ENCODE measurements at regions not wholly inside any gene's neighbourhood (a gene's known extent, or its start where the extent isn't known, plus 50 kb on each side); places are given as distances from the start of the nearest gene placed in this dataset.

DNA sequence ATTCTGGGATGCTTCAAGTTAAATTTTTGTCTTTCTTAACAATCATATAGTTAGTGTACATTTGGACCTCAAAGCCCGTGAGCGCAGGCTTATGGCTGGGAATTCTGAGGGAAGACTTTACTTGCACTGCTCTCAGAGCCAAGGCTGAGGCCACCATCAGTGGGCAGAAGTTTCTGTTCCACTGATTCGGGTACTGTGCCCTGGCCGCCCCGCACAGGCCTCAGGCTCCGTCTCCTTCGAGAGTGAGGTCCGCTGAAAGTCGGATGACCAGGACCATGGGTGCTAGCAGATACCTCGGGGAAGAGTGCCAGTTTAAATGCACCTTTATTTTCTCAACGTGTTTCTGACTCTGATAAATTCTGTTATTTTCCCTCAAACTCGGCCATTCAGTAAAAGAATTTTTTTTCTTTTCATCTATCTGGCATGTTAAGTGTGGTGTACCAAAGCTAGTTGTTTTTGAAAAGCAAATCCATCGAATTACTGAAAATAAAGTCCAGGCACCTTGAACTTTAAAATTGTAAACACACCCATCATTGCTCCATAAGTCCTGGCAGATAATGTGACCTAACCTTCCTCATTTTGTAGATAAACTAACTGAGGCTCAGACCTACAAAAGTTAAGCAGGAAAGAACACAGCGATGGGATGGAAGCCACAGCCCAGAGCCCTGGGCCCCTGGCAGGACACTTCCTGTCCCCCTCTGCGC lies 126.7 kb downstream of the SOX1 start:
- Histone ChIP-seq H3K4me1 (ENCODE audit: insufficient read depth, low read length) (no peaks in the 10 kb centered on the region), H3K27ac (ENCODE audit: low read depth, low read length) (no peak overlapping the region), H3K9me3 (ENCODE audit: control insufficient read depth in 1 of 2, low read length in 2 of 2) (no peaks in the 10 kb centered on the region), H3K27me3 (ENCODE audit: insufficient read depth, low read length) (no peaks in the 10 kb centered on the region), H3K4me3 (ENCODE audit: low read length in 2 of 2) (no peak overlapping the region), H3K36me3 (ENCODE audit: insufficient read depth, low read length) (no peaks in the 10 kb centered on the region)
- CTCF ChIA-PET (ENCODE audit: partially characterized antibody), result no interaction called here
- no peak for DNase-seq
- Mint-ChIP-seq H3K9me3 (peaks cover 0 to 10% (median 4%) of the 10 kb centered on the region in 8 donors), H3K4me1 (no peaks in the 10 kb centered on the region), H3K4me3 (no peak overlapping the region), H3K36me3 (no peaks in the 10 kb centered on the region), H3K27me3 (no peaks in the 10 kb centered on the region), H3K27ac (no peak overlapping the region)
- POLR2A ChIA-PET (ENCODE audit: partially characterized antibody), result no interaction called here
- intact Hi-C loops (cut with micrococcal nuclease), result no loop called here

- H3K9me3 ChIP-seq (ENCODE audit: control insufficient read depth in 1 of 2, low read length in 2 of 2), result no peaks in the 10 kb centered on the region
- no peaks in the 10 kb centered on the region for H3K4me1 Mint-ChIP-seq
- no peak overlapping the region for H3K4me3 ChIP-seq (ENCODE audit: low read length in 2 of 2)
- no peak for DNase-seq
- H3K4me1 ChIP-seq (ENCODE audit: insufficient read depth, low read length), result no peaks in the 10 kb centered on the region
- peak overlapping the region in 1 of 7 donors; percentile 48 for H3K27ac Mint-ChIP-seq
- H3K27ac ChIP-seq (ENCODE audit: low read depth, low read length), result no peak overlapping the region
- no peaks in the 10 kb centered on the region for H3K36me3 ChIP-seq (ENCODE audit: insufficient read depth, low read length)
- peaks cover 0 to 10% (median 4%) of the 10 kb centered on the region in 8 donors for H3K9me3 Mint-ChIP-seq
- H3K36me3 Mint-ChIP-seq, result no peaks in the 10 kb centered on the region
- ChIA-PET POLR2A (ENCODE audit: partially characterized antibody) (no interaction called here), CTCF (ENCODE audit: partially characterized antibody) (no interaction called here)
- intact Hi-C loops (cut with micrococcal nuclease), result no loop called here
- H3K4me3 Mint-ChIP-seq, result no peak overlapping the region
- no peaks in the 10 kb centered on the region for H3K27me3 ChIP-seq (ENCODE audit: insufficient read depth, low read length)
- H3K27me3 Mint-ChIP-seq, result peaks cover 0 to 1% of the 10 kb centered on the region in 2 donors
Measured at GRCh38 chr13:112194167-112194530, 127.2 kb downstream of the SOX1 start.

GRCh38 chr13:112194579-112194978 lies 127.6 kb downstream of the SOX1 start:
- POLR2A ChIA-PET (ENCODE audit: partially characterized antibody), result no interaction called here
- H3K27me3 Mint-ChIP-seq, result peaks cover 0 to 1% of the 10 kb centered on the region in 2 donors
- H3K27ac Mint-ChIP-seq, result no peak overlapping the region
- Histone ChIP-seq H3K27me3 (ENCODE audit: insufficient read depth, low read length) (no peaks in the 10 kb centered on the region), H3K27ac (ENCODE audit: low read depth, low read length) (no peak overlapping the region), H3K9me3 (ENCODE audit: control insufficient read depth in 1 of 2, low read length in 2 of 2) (no peaks in the 10 kb centered on the region), H3K4me3 (ENCODE audit: low read length in 2 of 2) (no peak overlapping the region), H3K36me3 (ENCODE audit: insufficient read depth, low read length) (no peaks in the 10 kb centered on the region), H3K4me1 (ENCODE audit: insufficient read depth, low read length) (no peaks in the 10 kb centered on the region)
- H3K4me1 Mint-ChIP-seq, result no peaks in the 10 kb centered on the region
- peaks cover 0 to 10% (median 4%) of the 10 kb centered on the region in 8 donors for H3K9me3 Mint-ChIP-seq
- CTCF ChIA-PET (ENCODE audit: partially characterized antibody), result no interaction called here
- H3K36me3 Mint-ChIP-seq, result no peaks in the 10 kb centered on the region
- no peak overlapping the region for H3K4me3 Mint-ChIP-seq
- intact Hi-C loops (cut with micrococcal nuclease), result no loop called here
- DNase-seq, result no peak

GRCh38 chr13:112198396-112199010 lies 131.6 kb downstream of the SOX1 start:
- no peaks in the 10 kb centered on the region for H3K36me3 ChIP-seq (ENCODE audit: insufficient read depth, low read length)
- no peaks in the 10 kb centered on the region for H3K9me3 ChIP-seq (ENCODE audit: control insufficient read depth in 1 of 2, low read length in 2 of 2)
- Mint-ChIP-seq H3K27ac (no peak overlapping the region), H3K27me3 (peaks cover 3 to 7% of the 10 kb centered on the region in 2 donors), H3K36me3 (no peaks in the 10 kb centered on the region), H3K9me3 (peaks cover 0 to 2% (median 0%) of the 10 kb centered on the region in 8 donors), H3K4me3 (no peak overlapping the region), H3K4me1 (no peaks in the 10 kb centered on the region)
- intact Hi-C loops (cut with micrococcal nuclease), result no loop called here
- ChIA-PET POLR2A (ENCODE audit: partially characterized antibody) (no interaction called here), CTCF (ENCODE audit: partially characterized antibody) (no interaction called here)
- no peaks in the 10 kb centered on the region for H3K27me3 ChIP-seq (ENCODE audit: insufficient read depth, low read length)
- DNase-seq, result no peak
- no peaks in the 10 kb centered on the region for H3K4me1 ChIP-seq (ENCODE audit: insufficient read depth, low read length)
- H3K4me3 ChIP-seq (ENCODE audit: low read length in 2 of 2), result no peak overlapping the region
- H3K27ac ChIP-seq (ENCODE audit: low read depth, low read length), result no peak overlapping the region

DNA sequence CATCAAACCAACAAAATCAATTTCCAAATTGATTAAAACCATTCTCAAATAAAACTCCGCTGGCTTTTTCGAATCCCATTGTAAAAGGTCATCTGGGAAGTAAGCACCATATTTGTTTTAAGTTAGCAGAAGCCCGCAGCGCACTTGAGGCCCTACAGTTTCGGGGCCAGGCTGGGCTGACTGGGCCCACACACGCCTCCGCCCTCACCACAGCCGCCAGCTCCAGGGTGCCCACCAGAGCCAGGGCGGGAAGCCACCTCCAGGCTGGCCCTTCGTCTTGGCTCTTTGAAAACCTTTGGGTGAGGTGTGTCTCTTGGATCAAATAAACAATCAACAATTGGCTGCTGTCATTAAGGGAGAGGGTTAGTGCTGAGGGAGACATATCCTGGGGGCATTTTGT lies 133.3 kb downstream of the SOX1 start:
- Mint-ChIP-seq H3K36me3 (no peaks in the 10 kb centered on the region), H3K4me3 (no peak overlapping the region), H3K9me3 (peaks cover 0 to 2% (median 0%) of the 10 kb centered on the region in 8 donors), H3K4me1 (peaks cover 1 to 5% (median 3%) of the 10 kb centered on the region in 4 donors), H3K27ac (no peak overlapping the region), H3K27me3 (peaks cover 18 to 22% of the 10 kb centered on the region in 2 donors)
- Histone ChIP-seq H3K27ac (ENCODE audit: low read depth, low read length) (no peak overlapping the region), H3K36me3 (ENCODE audit: insufficient read depth, low read length) (no peaks in the 10 kb centered on the region), H3K27me3 (ENCODE audit: insufficient read depth, low read length) (no peaks in the 10 kb centered on the region), H3K9me3 (ENCODE audit: control insufficient read depth in 1 of 2, low read length in 2 of 2) (no peaks in the 10 kb centered on the region), H3K4me1 (ENCODE audit: insufficient read depth, low read length) (no peaks in the 10 kb centered on the region), H3K4me3 (ENCODE audit: low read length in 2 of 2) (no peak overlapping the region)
- ChIA-PET CTCF (ENCODE audit: partially characterized antibody) (no interaction called here), POLR2A (ENCODE audit: partially characterized antibody) (no interaction called here)
- DNase-seq, result no peak
- intact Hi-C loops (cut with micrococcal nuclease), result no loop called here

GRCh38 chr13:112202266-112202665 lies 135.3 kb downstream of the SOX1 start:
- Mint-ChIP-seq H3K27ac (no peak overlapping the region), H3K27me3 (peaks cover 22 to 28% of the 10 kb centered on the region in 2 donors), H3K9me3 (peaks cover 0 to 1% (median 0%) of the 10 kb centered on the region in 8 donors), H3K4me1 (peaks cover 1 to 9% (median 4%) of the 10 kb centered on the region in 4 donors), H3K4me3 (no peak overlapping the region), H3K36me3 (no peaks in the 10 kb centered on the region)
- intact Hi-C loops (cut with micrococcal nuclease), result no loop called here
- ChIA-PET CTCF (ENCODE audit: partially characterized antibody) (no interaction called here), POLR2A (ENCODE audit: partially characterized antibody) (no interaction called here)
- H3K27ac ChIP-seq (ENCODE audit: low read depth, low read length), result no peak overlapping the region
- no peaks in the 10 kb centered on the region for H3K27me3 ChIP-seq (ENCODE audit: insufficient read depth, low read length)
- H3K4me1 ChIP-seq (ENCODE audit: insufficient read depth, low read length), result no peaks in the 10 kb centered on the region
- no peak for DNase-seq
- H3K36me3 ChIP-seq (ENCODE audit: insufficient read depth, low read length), result no peaks in the 10 kb centered on the region
- no peaks in the 10 kb centered on the region for H3K9me3 ChIP-seq (ENCODE audit: control insufficient read depth in 1 of 2, low read length in 2 of 2)
- no peak overlapping the region for H3K4me3 ChIP-seq (ENCODE audit: low read length in 2 of 2)

DNA sequence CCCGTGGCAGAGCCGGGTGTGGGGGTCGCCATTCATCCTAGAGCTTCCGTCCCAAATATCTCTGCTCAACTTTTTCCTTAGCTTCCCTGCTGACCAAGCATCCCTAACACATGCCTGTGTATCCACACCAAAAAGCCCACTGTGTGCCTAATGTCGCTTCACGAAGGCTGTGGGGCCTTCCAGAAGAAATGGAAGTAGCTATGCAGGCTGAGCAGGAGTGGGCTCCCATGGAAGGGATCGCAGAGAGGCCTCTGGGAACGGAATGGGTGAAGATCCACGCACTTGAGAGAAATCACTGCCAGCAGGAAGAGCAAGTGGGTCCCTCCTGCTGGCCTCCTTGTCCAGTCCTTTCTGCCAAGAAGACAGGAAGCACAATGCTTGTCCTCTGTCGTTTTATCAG lies 136.0 kb downstream of the SOX1 start:
- CTCF ChIA-PET (ENCODE audit: partially characterized antibody), result no interaction called here

More for the DNA sequence above, 136.0 kb downstream of the SOX1 start:
- H3K4me3 Mint-ChIP-seq, result no peak overlapping the region
- H3K36me3 Mint-ChIP-seq, result no peaks in the 10 kb centered on the region
- H3K9me3 Mint-ChIP-seq, result no peaks in the 10 kb centered on the region
- no peak for DNase-seq
- intact Hi-C loops (cut with micrococcal nuclease), result no loop called here
- Histone ChIP-seq H3K9me3 (ENCODE audit: control insufficient read depth in 1 of 2, low read length in 2 of 2) (no peaks in the 10 kb centered on the region), H3K4me3 (ENCODE audit: low read length in 2 of 2) (no peak overlapping the region), H3K27me3 (ENCODE audit: insufficient read depth, low read length) (no peaks in the 10 kb centered on the region), H3K27ac (ENCODE audit: low read depth, low read length) (no peak overlapping the region), H3K4me1 (ENCODE audit: insufficient read depth, low read length) (no peaks in the 10 kb centered on the region), H3K36me3 (ENCODE audit: insufficient read depth, low read length) (no peaks in the 10 kb centered on the region)
- peaks cover 27 to 30% of the 10 kb centered on the region in 2 donors for H3K27me3 Mint-ChIP-seq
- H3K27ac Mint-ChIP-seq, result no peak overlapping the region
- H3K4me1 Mint-ChIP-seq, result peaks cover 1 to 9% (median 4%) of the 10 kb centered on the region in 4 donors
- POLR2A ChIA-PET (ENCODE audit: partially characterized antibody), result no interaction called here
